Fibroblast of peridontal ligament (primary cell): ENCODE measurements at regions not wholly inside any gene's neighbourhood (a gene's known extent, or its start where the extent isn't known, plus 50 kb on each side); places are given as distances from the start of the nearest gene placed in this dataset.
A peak's percentile ranks its signal among the peaks of the same experiment; 100 is the strongest.
"Not testable (repeated sequence)": the region's sequence is repeated elsewhere in the genome, so short reads cannot be mapped to it uniquely, and the experiment has no call there.

Experiments
- DNase-seq: peaks from one replicate; pipeline ENCODE4 v3.0.0-alpha.2; 2010; ENCODE audit errors: extremely low read depth

DNA sequence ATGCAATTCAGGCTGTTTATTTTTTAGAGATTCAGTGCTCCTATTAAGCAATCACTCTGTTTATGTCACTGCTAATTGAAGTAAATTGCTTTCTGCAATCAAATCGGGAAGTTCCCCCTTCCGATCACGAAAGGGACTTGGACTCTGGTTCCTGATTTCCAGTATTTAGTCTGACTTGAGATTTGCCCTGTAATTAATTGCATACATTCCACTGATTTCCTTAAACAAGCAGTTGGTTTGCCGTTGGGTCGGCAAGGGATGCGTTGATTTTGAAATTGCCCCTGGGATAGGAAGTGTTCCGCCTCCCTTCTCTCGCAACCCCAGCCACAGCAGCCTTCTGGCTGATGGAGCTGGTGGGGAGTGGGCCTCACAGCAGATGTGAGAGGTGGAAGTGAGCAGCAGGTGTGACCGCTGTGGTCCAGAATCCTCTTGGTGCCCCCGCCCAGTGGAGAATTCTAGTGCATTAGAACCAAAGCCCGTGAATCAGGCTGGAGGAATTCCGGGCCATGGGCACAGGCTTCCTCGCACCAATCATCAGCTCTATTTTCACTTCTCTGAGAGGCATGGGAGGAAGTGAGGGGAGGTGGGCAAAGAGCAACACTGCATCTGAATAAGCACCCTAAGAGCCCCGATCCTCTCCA, 102.5 kb downstream of the SPRY4 start:
- DNase-seq: peak; percentile 47

DNA sequence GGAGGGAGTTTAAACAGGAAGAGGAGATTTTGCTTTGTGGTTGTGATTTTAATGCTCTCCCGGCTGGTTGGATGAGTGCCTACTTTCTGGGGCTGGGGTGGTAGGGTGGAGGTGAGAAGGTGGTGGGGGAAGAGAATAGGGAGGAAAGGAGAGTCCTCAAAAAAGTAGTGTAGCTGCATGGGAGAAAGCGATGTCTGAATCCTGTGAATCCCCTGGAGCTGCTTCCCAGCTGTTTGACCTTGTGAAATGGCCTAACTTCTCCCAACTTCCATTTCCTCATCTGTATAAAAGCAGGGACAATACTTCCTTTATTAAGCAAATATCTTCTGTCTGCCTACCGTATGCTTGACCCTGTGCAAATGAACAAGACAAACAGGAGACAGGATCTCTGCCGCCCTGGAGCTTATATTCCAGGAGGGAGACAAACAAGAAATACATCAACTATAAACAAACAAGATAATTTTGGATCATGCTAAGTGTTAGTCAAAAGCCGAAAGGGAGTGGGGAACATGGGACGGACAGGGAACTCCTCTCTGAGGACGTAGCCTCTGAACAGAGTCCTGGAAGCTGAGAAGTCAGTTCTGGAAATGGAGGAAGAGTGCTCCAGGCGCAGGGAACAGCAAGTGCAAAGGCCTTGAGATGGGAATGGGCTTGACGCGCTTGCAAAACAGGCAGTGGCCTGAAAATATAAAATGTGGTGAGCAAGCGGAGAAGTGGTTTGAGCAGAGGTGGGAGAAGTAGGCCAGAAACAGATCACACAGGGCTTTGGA, 103.5 kb downstream of the SPRY4 start:
- peak; percentile 11 for DNase-seq

DNA sequence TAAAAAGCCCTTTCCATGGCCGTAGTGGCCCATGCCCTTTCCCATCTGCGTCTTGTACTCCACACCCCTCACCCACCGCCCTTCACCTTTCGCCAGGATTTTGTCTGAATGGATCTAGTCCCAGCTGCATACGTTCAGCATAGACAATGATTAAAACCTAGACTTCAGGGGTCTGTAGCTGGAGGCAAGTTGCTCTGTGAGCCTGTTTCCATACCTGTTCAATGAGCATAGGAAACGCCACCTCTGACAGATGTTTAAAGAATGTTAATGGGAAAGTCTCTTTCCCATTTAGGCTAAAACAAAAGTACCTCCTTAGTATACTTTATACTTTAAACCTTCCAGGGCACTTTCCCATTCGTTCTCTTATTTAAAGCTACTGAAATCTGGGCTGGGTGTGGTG, 105.7 kb downstream of the SPRY4 start:
- DNase-seq: no peak

DNA sequence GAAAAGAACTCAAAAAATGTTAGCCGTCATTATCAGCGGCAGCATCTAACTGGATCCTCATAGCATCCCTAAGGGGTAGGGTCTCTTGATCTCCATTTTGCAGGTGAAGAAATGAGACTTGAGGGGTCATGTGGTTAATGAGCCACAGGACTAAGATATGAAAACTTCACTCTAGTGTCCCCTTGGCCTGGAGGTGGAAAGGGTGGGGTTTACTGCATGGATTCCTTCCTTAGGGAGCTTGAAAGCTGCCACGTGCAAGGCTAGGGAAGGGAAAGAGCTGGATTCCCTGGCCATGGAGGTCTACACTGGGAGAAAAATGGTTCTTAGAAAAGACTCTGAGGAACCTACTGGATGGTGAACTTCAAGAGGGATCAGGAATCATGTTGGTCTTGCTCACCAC, 107.9 kb downstream of the SPRY4 start:
- DNase-seq: no peak

DNA sequence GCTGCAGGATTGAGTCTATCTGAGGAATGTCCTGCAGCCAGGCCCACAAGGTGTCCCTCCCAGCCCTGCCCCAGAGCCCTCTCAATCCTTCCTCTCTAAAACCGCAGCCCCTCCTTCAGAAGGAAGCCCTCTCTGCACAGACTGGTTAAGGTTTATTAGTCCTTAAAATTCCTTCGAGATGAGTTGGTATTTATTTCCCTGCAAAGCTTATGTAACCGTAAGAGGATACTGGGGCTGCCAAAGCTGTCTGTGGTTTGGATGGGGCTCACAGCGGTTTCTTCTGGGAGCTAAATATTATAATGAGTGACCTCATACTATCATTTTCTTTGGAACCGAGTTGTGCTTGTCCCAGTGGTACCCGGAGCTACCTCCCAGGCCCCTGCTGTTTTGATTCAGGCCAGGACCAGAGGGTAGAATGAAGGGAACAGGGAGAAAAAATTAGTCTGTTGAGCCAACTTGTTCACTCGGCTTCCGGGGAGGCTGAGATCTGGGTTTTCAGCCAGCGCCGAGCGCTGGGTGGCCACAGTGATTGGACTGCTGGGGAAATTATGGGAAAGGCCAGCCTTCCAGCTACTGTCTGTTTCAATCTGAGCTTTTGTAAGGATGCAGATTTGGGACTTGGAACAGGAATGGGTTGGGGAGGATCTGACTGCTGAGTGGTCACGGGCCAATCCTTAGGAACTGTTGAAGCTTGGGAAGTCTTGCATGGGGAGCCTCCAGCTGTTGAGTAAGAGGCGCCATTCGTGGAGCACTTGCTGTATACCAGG, 107.5 kb downstream of the NDFIP1 start:
- peak; percentile 99 for DNase-seq

DNA sequence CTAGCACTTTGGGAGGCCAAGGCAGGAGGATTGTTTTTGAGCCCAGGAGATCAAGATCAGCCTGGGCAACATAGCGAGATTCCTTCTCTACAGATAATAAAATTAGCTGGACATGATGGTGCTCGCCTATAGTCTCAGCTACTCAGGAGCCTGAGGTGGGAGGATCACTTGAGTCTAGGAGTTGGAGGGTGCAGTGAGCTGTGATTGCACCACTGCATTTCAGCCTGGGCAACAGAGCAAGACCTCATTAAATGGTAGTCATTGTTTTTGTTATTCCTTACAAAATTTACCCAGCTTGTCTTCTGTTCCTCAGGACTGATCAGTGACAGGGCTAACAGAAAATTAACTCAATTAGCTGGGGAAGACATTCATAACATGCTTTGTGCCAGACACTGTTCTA, 104.5 kb downstream of the NDFIP1 start:
- no peak for DNase-seq

DNA sequence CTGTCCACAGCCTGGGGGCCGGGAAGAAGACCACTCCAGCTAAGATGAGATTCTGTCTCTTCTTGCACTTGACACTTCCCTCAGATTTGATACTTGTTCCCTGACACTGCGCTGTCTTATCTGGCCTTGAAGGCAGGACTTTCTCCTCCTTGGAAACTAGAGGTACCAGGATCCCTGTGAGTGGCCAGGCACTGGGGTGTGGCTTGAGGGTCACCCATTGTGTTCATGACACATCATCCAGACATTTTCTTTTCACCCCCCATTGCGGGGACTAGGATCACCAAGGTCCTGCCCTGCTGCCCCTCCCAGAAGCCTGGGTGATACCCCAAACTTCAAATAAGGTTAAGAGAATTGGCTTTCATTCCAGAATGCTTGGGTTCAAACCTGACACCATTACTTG, 103.3 kb downstream of the NDFIP1 start:
- no peak for DNase-seq

DNA sequence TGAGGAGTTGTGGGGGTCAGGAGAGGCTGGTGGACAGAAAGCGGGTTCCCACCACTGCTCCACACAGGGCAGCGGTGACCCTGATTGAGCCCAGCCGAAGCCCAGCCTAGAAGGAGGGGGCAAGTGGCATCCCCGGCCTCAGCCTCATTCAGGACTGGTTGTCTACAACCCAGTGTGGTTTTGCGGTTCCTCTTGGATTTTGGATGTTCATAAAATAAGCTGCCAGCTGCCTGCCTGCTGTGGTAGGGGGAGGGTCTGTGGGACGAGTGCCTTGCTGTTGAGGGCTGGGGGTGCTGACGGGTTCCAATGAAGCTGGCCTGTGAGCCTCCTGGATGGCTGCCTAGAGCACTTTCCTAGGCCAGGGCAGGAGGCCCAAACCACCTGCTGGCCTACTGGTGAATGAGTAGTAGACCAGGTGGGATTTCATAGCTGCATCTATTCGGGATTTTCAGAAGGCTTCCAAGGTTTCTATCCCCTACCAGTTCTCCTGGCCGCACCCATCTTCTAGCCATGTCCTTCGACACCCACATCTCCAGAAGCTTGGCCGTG, 102.4 kb downstream of the NDFIP1 start:
- DNase-seq: no peak

DNA sequence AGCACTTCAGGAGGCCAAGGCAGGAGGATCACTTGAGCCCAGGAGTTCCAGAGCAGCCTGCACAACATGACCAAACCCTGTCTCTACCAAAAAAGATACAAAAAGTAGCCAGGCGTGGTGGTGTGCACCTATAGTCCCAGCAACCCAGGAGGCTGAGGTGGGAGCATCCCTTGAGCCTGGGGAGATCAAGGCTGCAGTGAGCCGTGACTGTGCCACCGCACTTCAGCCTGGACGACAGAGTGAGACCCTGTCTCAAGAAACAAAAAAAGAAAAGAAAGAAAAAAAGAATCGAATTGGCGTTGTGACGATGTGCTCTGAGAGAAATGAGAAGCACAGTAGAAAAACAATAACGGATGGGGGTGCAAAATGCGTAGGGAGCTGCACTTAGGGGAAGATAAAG, 101.4 kb downstream of the NDFIP1 start:
- no peak for DNase-seq

DNA sequence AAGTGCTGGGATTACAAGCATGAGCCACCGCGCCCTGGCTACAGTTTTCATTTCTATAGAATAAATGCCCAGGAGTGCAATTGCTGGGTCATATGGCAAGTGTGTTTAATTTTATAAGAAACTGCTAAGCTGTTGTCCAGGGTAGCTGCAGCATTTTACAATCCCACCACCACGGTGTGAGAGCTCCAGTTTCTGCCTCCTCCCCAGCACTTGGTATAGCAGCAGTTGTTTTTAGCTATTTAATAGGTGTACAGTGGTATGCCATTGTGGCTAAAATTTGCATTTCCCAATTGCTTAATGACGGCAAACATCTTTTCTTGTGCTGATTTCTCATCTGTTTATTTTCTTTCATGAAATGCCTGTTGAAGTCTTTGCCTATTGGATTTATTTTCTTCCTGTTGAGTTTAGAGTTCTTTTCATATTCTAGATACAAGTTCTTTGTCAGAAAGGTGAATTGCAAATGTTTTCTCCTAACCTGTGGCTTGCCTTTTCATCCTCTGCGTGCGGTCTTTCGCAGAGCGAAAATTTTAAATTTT, 100.3 kb downstream of the NDFIP1 start:
- no peak for DNase-seq

DNA sequence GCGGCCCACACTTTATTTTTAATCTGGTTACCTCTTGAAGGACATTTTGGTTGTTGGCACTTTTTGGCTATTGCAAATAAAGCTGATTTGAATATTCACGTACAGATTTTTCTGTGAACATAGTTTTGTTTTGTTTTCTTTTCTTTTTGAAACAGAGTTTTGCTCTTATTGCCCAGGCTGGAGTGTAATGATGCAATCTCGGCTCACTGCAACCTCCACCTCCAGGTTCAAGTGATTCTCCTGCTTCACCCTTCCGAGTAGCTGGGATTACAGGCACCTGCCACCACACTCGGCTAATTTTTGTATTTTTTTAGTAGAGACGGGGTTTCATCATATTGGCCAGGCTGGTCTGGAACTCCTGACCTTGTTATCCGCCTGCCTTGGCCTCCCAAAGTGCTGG, 99.7 kb downstream of the NDFIP1 start:
- not testable (repeated sequence) for DNase-seq

DNA sequence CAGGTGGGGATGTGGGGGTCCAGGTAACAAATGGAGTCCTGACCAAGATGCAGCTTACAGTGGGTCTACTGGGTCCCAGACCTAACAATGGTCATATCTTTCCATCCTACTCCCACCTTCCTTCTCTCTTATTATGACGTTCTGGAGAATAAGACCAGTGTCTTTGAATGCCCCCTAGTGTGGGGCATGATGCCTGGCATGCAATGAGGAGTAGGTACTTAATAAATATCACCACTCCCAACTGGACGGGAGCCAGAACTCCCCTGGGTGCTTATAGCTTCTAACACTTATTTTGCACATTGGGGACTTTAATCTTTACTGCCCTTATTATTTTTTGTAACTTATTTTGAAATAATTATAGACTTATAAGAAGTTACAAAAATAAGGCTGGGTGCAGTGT, 98.2 kb downstream of the NDFIP1 start:
- no peak for DNase-seq

DNA sequence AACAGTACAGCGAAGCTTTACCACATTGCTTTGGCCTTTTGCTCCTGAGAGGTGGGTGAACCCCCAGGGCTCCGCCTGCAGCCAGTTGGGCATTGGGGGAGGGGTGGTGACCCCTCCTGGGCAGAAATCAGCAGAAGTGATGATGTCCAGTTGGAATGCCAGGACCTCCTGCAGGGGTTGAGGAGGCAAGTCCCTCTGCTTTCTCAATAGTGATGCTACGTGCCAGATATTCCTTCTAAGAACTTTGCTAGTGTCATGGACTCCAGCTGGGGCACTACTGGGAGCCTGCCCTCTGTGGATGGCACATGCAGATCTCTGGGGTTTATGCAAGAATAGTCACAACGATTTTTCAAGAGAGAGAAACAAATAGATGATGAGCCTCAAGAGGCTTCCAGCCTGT, 95.6 kb downstream of the NDFIP1 start:
- DNase-seq: no peak
